DOHH2 (cell line): ENCODE measurements at regions not wholly inside any gene's neighbourhood (a gene's known extent, or its start where the extent isn't known, plus 50 kb on each side); places are given as distances from the start of the nearest gene placed in this dataset.

Source experiments
- H3F3A ChIP-seq: fragments of 200-600 bp; sonication (generic), shearing (Covaris generic); 2 replicates; pipeline ENCODE4 v1.6.0; 2016; ENCODE audit warnings: antibody characterized with exemption, mild to moderate bottlenecking; ENCODE audit not compliant: control insufficient read depth, insufficient read depth
- H3K27ac ChIP-seq: fragments of 200-600 bp; sonication (generic); 2 replicates; pipeline ENCODE4 v1.5.1; 2014; ENCODE audit warnings: low read depth, mild to moderate bottlenecking, low read length, moderate library complexity
- H3K27me3 ChIP-seq: fragments of 200-600 bp; sonication (generic); 2 replicates; pipeline ENCODE4 v1.6.1; 2014; ENCODE audit warnings: mild to moderate bottlenecking, low read length, mixed read lengths; ENCODE audit not compliant: control insufficient read depth
- H3K36me3 ChIP-seq: fragments of 200-600 bp; sonication (generic); 2 replicates; pipeline ENCODE4 v1.6.1; 2014; ENCODE audit warnings: mild to moderate bottlenecking, low read length, moderate library complexity, mixed read lengths; ENCODE audit not compliant: control insufficient read depth
- H3K4me1 ChIP-seq: fragments of 200-600 bp; sonication (generic); 2 replicates; pipeline ENCODE4 v1.6.1; 2014; ENCODE audit warnings: mild to moderate bottlenecking, low read length, mixed read lengths; ENCODE audit not compliant: control insufficient read depth
- H3K4me2 ChIP-seq: fragments of 200-600 bp; sonication (generic); 2 replicates; pipeline ENCODE4 v1.6.0; 2014; ENCODE audit warnings: mild to moderate bottlenecking, low read length, moderate library complexity
- H3K4me3 ChIP-seq: fragments of 200-600 bp; sonication (generic); 2 replicates; pipeline ENCODE4 v1.5.1; 2014; ENCODE audit warnings: mild to moderate bottlenecking, low read length, mixed read lengths
- H3K79me2 ChIP-seq: fragments of 200-600 bp; sonication (generic); 2 replicates; pipeline ENCODE4 v1.6.1; 2014; ENCODE audit warnings: mild to moderate bottlenecking, low read length, mixed read lengths; ENCODE audit not compliant: control insufficient read depth
- H3K9me2 ChIP-seq: fragments of 200-600 bp; sonication (generic); replicated peaks from 2 replicates; pipeline ENCODE4 v1.6.1; 2014; ENCODE audit warnings: mild to moderate bottlenecking, low read length, mixed read lengths; ENCODE audit not compliant: control insufficient read depth
- H3K9me3 ChIP-seq: fragments of 200-600 bp; sonication (generic); 2 replicates; pipeline ENCODE4 v1.6.1; 2014; ENCODE audit warnings: antibody characterized with exemption, low read length, mixed read lengths; ENCODE audit not compliant: control insufficient read depth, insufficient read depth
- H4K20me1 ChIP-seq: fragments of 200-600 bp; sonication (generic); 2 replicates; pipeline ENCODE4 v1.6.0; 2014; ENCODE audit warnings: low read depth, mild to moderate bottlenecking, antibody characterized with exemption, low read length, moderate library complexity; ENCODE audit not compliant: control insufficient read depth, insufficient read depth
- CTCF ChIP-seq: fragments of 200-600 bp; sonication (generic); IDR thresholded peaks from one replicate; pipeline ENCODE4 v1.5.1; 2014; ENCODE audit warnings: antibody characterized with exemption, mild to moderate bottlenecking, low read depth, low read length; ENCODE audit not compliant: poor library complexity, severe bottlenecking
- EZH2phosphoT487 ChIP-seq: fragments of 200-600 bp; sonication (generic); IDR thresholded peaks from 2 replicates; pipeline ENCODE4 v1.6.1; 2017; ENCODE audit warnings: borderline replicate concordance, mild to moderate bottlenecking, antibody characterized with exemption, low read length, moderate library complexity, mixed read lengths

GRCh38 chr1:187842406-187843165 lies 1013.8 kb downstream of the PLA2G4A start:
- Histone ChIP-seq H3K27ac (no peak overlapping the region), H3K27me3 (no peaks in the 10 kb centered on the region), H3K4me3 (no peak overlapping the region), H3K36me3 (no peaks in the 10 kb centered on the region), H3K4me1 (no peaks in the 10 kb centered on the region), H3F3A (no peaks in the 10 kb centered on the region), H4K20me1 (no peaks in the 10 kb centered on the region), H3K4me2 (no peak overlapping the region), H3K79me2 (no peaks in the 10 kb centered on the region), H3K9me3 (no peaks in the 10 kb centered on the region; the same call in 1 of the 2 replicates), H3K9me2 (no peaks in the 10 kb centered on the region)
- TF ChIP-seq EZH2phosphoT487 (no peak), CTCF (no peak)

DNA sequence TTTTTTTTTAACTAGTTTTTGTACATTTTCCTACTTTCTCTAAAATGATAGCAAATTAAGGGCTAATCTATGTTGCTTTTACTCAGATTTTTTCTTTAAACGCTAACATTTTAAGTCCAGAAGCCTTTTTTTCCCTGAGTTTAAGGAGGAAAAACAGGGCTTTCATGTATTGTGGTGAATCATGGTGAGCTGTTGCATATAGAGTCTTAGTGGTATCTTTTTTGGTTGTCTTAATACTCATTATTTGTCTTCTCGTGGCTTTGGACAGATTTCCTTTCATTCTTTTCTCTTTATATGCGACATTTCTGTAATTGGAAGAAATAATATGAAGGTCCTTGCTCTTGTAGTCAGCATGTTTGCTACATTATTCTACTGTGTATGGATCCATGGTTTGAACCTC lies 1015.6 kb downstream of the PLA2G4A start:
- no peak overlapping the region for H3K4me2 ChIP-seq
- TF ChIP-seq CTCF (no peak), EZH2phosphoT487 (no peak)

GRCh38 chr1:187847531-187847930 lies 1018.8 kb downstream of the PLA2G4A start:
- Histone ChIP-seq H4K20me1 (no peaks in the 10 kb centered on the region), H3F3A (no peaks in the 10 kb centered on the region), H3K9me3 (no peaks in the 10 kb centered on the region; the same call in 1 of the 2 replicates), H3K9me2 (no peaks in the 10 kb centered on the region), H3K4me1 (no peaks in the 10 kb centered on the region), H3K27me3 (no peaks in the 10 kb centered on the region), H3K36me3 (no peaks in the 10 kb centered on the region), H3K79me2 (no peaks in the 10 kb centered on the region), H3K4me3 (no peak overlapping the region), H3K27ac (no peak overlapping the region), H3K4me2 (no peak overlapping the region)
- TF ChIP-seq CTCF (no peak), EZH2phosphoT487 (no peak)

More for the DNA sequence above, 1015.6 kb downstream of the PLA2G4A start:
- Histone ChIP-seq H3K9me3 (no peaks in the 10 kb centered on the region; the same call in 1 of the 2 replicates), H3K4me1 (no peaks in the 10 kb centered on the region), H3K36me3 (no peaks in the 10 kb centered on the region), H3F3A (no peaks in the 10 kb centered on the region), H3K79me2 (no peaks in the 10 kb centered on the region), H4K20me1 (no peaks in the 10 kb centered on the region), H3K4me3 (no peak overlapping the region), H3K27ac (no peak overlapping the region), H3K9me2 (no peaks in the 10 kb centered on the region), H3K27me3 (no peaks in the 10 kb centered on the region)
